Duodenal mucosa (tissue), 2 donors: ENCODE measurements at regions not wholly inside any gene's neighbourhood (a gene's known extent, or its start where the extent isn't known, plus 50 kb on each side); places are given as distances from the start of the nearest gene placed in this dataset.

ENCODE experiments used
- H3K27ac ChIP-seq: one replicate; pipeline ENCODE4 v1.7.0; 2013; ENCODE audit warnings: low read depth, low read length
- H3K27me3 ChIP-seq, 2 donors: one replicate each; pipeline ENCODE4 v1.7.0; 2013; ENCODE audit warnings: low read length in 2 of 2, control low read depth in 1 of 2; ENCODE audit not compliant: insufficient read depth in 2 of 2, control insufficient read depth in 1 of 2
- H3K36me3 ChIP-seq, 2 donors: one replicate each; pipeline ENCODE4 v1.7.0; 2013; ENCODE audit warnings: low read length in 2 of 2, control low read depth in 1 of 2; ENCODE audit not compliant: insufficient read depth in 2 of 2, control insufficient read depth in 1 of 2
- H3K4me1 ChIP-seq, 2 donors: one replicate each; pipeline ENCODE4 v1.7.0; 2013; ENCODE audit warnings: low read length in 2 of 2, control low read depth in 1 of 2; ENCODE audit not compliant: insufficient read depth in 2 of 2, control insufficient read depth in 1 of 2
- H3K4me3 ChIP-seq, 2 donors: one replicate each; pipeline ENCODE4 v1.7.0; 2013; ENCODE audit warnings: low read length in 2 of 2, low read depth in 1 of 2
- H3K9ac ChIP-seq, 2 donors: one replicate each; pipeline ENCODE4 v1.7.0; 2013; ENCODE audit warnings: low read length in 2 of 2, low read depth in 1 of 2
- H3K9me3 ChIP-seq, 2 donors: one replicate each; pipeline ENCODE4 v1.7.0; 2013; ENCODE audit warnings: low read length in 2 of 2, control low read depth in 1 of 2; ENCODE audit not compliant: control insufficient read depth in 1 of 2

- no peak overlapping the region for H3K9ac ChIP-seq
- H3K27me3 ChIP-seq, result no peaks in the 10 kb centered on the region
- no peak overlapping the region for H3K27ac ChIP-seq
- no peak overlapping the region for H3K4me3 ChIP-seq
- no peaks in the 10 kb centered on the region for H3K4me1 ChIP-seq
- no peaks in the 10 kb centered on the region for H3K9me3 ChIP-seq
- H3K36me3 ChIP-seq, result no peaks in the 10 kb centered on the region
Observed at GRCh38 chr12:78697817-78698415, 166.7 kb upstream of the SYT1 start.

DNA sequence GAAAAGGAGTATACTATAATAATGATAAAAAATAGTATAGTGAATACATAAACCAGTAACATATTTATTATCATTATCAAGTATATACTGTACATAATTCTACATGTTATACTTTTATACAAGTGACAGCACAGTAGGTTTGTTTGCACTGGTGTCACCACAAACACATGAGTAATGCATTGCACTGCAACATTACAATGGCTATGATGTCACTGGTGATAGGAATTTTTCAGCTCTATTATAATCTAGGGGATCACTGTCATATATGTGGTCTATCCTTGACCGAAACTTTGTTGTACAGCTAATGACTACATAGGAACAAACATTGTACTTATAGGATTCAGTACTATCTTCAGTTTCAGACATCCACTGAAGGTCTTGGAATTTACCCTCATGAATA is 165.8 kb upstream of the SYT1 start:
- no peaks in the 10 kb centered on the region for H3K27me3 ChIP-seq
- no peak overlapping the region for H3K27ac ChIP-seq
- H3K4me3 ChIP-seq, result no peak overlapping the region
- H3K4me1 ChIP-seq, result no peaks in the 10 kb centered on the region
- no peak overlapping the region for H3K9ac ChIP-seq
- H3K9me3 ChIP-seq, result no peaks in the 10 kb centered on the region
- no peaks in the 10 kb centered on the region for H3K36me3 ChIP-seq

GRCh38 chr12:78700565-78700964 is 164.0 kb upstream of the SYT1 start:
- Histone ChIP-seq H3K9ac (no peak overlapping the region), H3K4me3 (no peak overlapping the region), H3K36me3 (no peaks in the 10 kb centered on the region), H3K9me3 (no peaks in the 10 kb centered on the region), H3K27ac (no peak overlapping the region), H3K4me1 (no peaks in the 10 kb centered on the region), H3K27me3 (no peaks in the 10 kb centered on the region)

- no peaks in the 10 kb centered on the region for H3K4me1 ChIP-seq
- no peaks in the 10 kb centered on the region for H3K27me3 ChIP-seq
- no peak overlapping the region for H3K9ac ChIP-seq
- H3K27ac ChIP-seq, result no peak overlapping the region
- no peaks in the 10 kb centered on the region for H3K36me3 ChIP-seq
- no peaks in the 10 kb centered on the region for H3K9me3 ChIP-seq
- no peak overlapping the region for H3K4me3 ChIP-seq
Observed at GRCh38 chr12:78703820-78704525, 160.6 kb upstream of the SYT1 start.

- no peak overlapping the region for H3K4me3 ChIP-seq
- H3K27ac ChIP-seq, result no peak overlapping the region
- H3K4me1 ChIP-seq, result no peaks in the 10 kb centered on the region
- H3K9me3 ChIP-seq, result no peaks in the 10 kb centered on the region
- H3K27me3 ChIP-seq, result no peaks in the 10 kb centered on the region
- H3K36me3 ChIP-seq, result no peaks in the 10 kb centered on the region
- H3K9ac ChIP-seq, result no peak overlapping the region
Observed at GRCh38 chr12:78711954-78712353, 152.6 kb upstream of the SYT1 start.

DNA sequence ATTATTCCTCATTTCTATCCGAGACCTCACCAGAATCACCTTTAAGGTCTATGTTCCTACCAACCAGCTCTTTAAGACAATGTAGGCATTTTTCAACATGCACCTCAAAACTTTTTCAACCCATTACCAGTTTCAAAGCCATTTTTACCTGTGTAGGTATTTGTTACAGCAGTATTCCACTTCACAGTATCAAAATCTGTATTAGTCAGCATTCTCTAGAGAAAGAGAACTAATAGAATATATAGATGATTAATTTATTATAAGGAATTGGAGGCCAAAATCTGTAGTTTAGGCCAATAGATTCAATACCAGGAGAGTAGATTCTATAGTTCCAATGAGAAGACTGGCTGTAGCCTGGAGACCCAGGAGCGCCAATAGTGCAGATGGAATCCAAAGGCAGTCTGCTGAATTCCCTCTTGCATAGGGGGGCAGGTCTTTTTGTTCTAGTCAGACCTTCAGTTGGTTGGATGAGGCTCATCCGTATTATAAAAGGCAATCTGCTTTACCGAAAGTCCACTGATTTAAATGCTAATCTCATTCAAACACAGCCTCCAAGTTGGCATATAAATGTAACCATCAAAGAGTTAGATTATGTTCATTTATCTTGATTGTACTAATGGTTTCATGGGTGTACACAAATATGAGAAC is 151.6 kb upstream of the SYT1 start:
- no peak overlapping the region for H3K9ac ChIP-seq
- H3K27ac ChIP-seq, result no peak overlapping the region
- no peaks in the 10 kb centered on the region for H3K36me3 ChIP-seq
- no peak overlapping the region for H3K4me3 ChIP-seq
- H3K4me1 ChIP-seq, result no peaks in the 10 kb centered on the region
- no peaks in the 10 kb centered on the region for H3K27me3 ChIP-seq
- no peaks in the 10 kb centered on the region for H3K9me3 ChIP-seq

GRCh38 chr12:78719721-78720120 is 144.9 kb upstream of the SYT1 start:
- Histone ChIP-seq H3K27ac (no peak overlapping the region), H3K36me3 (no peaks in the 10 kb centered on the region), H3K27me3 (no peaks in the 10 kb centered on the region), H3K4me1 (no peaks in the 10 kb centered on the region), H3K9me3 (no peaks in the 10 kb centered on the region), H3K4me3 (no peak overlapping the region), H3K9ac (no peak overlapping the region)

- no peaks in the 10 kb centered on the region for H3K9me3 ChIP-seq
- H3K9ac ChIP-seq, result no peak overlapping the region
- no peak overlapping the region for H3K4me3 ChIP-seq
- H3K27ac ChIP-seq, result no peak overlapping the region
- no peaks in the 10 kb centered on the region for H3K4me1 ChIP-seq
- H3K27me3 ChIP-seq, result no peaks in the 10 kb centered on the region
- no peaks in the 10 kb centered on the region for H3K36me3 ChIP-seq
Observed at GRCh38 chr12:78721906-78722305, 142.7 kb upstream of the SYT1 start.

GRCh38 chr12:78725033-78725432 is 139.5 kb upstream of the SYT1 start:
- H3K4me1 ChIP-seq, result no peaks in the 10 kb centered on the region
- H3K9me3 ChIP-seq, result no peaks in the 10 kb centered on the region
- no peak overlapping the region for H3K9ac ChIP-seq
- no peak overlapping the region for H3K4me3 ChIP-seq
- H3K27me3 ChIP-seq, result no peaks in the 10 kb centered on the region
- no peak overlapping the region for H3K27ac ChIP-seq
- H3K36me3 ChIP-seq, result no peaks in the 10 kb centered on the region

- Histone ChIP-seq H3K9ac (no peak overlapping the region), H3K4me1 (no peaks in the 10 kb centered on the region), H3K4me3 (no peak overlapping the region), H3K27ac (no peak overlapping the region), H3K9me3 (no peaks in the 10 kb centered on the region), H3K27me3 (no peaks in the 10 kb centered on the region), H3K36me3 (no peaks in the 10 kb centered on the region)
Observed at GRCh38 chr12:78725951-78726580, 138.5 kb upstream of the SYT1 start.
